ENCODE measurements at regions not wholly inside any gene's neighbourhood (a gene's known extent, or its start where the extent isn't known, plus 50 kb on each side); places are given as distances from the start of the nearest gene placed in this dataset.
A peak's percentile ranks its signal among the peaks of the same experiment; 100 is the strongest.

DNA sequence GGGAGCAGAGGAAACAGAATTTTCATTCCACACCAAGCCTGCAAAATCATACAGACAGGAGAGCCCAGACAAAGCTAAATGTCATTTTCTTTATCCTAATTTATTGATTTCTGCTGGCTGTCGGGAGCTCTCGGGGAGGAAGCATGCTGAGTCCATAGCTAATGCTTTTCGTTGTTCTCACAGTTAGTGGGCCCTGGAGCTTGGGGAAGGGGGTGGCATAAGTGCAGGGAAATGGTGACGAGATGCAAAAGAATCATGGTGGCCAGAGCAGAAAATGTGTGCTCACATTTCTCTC lies 202.4 kb downstream of the TOMM20 start:
- peak overlapping the region; percentile 22 for H3K9ac ChIP-seq (ENCODE audit: low read length)
- no peaks in the 10 kb centered on the region for H3K27me3 ChIP-seq (ENCODE audit: control insufficient read depth, insufficient read depth, low read length)
- H3K36me3 ChIP-seq (ENCODE audit: control insufficient read depth, insufficient read depth, low read length), result no peaks in the 10 kb centered on the region
- no peak overlapping the region for H3K4me3 ChIP-seq (ENCODE audit: low read length)
- peaks cover 34% of the 10 kb centered on the region for H3K4me1 ChIP-seq (ENCODE audit: control insufficient read depth, insufficient read depth, low read length)
- no peaks in the 10 kb centered on the region for H3K9me3 ChIP-seq (ENCODE audit: control insufficient read depth, low read length)

GRCh38 chr1:234925440-234926263 lies 203.0 kb downstream of the TOMM20 start:
- no peaks in the 10 kb centered on the region for H3K36me3 ChIP-seq (ENCODE audit: control insufficient read depth, insufficient read depth, low read length)
- peak overlapping the region; percentile 22 for H3K9ac ChIP-seq (ENCODE audit: low read length)
- H3K9me3 ChIP-seq (ENCODE audit: control insufficient read depth, low read length), result no peaks in the 10 kb centered on the region
- peaks cover 34% of the 10 kb centered on the region for H3K4me1 ChIP-seq (ENCODE audit: control insufficient read depth, insufficient read depth, low read length)
- no peak overlapping the region for H3K4me3 ChIP-seq (ENCODE audit: low read length)
- H3K27me3 ChIP-seq (ENCODE audit: control insufficient read depth, insufficient read depth, low read length), result no peaks in the 10 kb centered on the region

GRCh38 chr1:234924450-234925355 lies 203.9 kb downstream of the TOMM20 start:
- Histone ChIP-seq H3K9ac (ENCODE audit: low read length) (no peak overlapping the region), H3K27me3 (ENCODE audit: control insufficient read depth, insufficient read depth, low read length) (no peaks in the 10 kb centered on the region), H3K9me3 (ENCODE audit: control insufficient read depth, low read length) (no peaks in the 10 kb centered on the region), H3K4me3 (ENCODE audit: low read length) (no peak overlapping the region), H3K4me1 (ENCODE audit: control insufficient read depth, insufficient read depth, low read length) (peaks cover 35% of the 10 kb centered on the region), H3K36me3 (ENCODE audit: control insufficient read depth, insufficient read depth, low read length) (no peaks in the 10 kb centered on the region)

- Histone ChIP-seq H3K9ac (ENCODE audit: low read length) (no peak overlapping the region), H3K4me3 (ENCODE audit: low read length) (no peak overlapping the region), H3K9me3 (ENCODE audit: control insufficient read depth, low read length) (no peaks in the 10 kb centered on the region), H3K4me1 (ENCODE audit: control insufficient read depth, insufficient read depth, low read length) (peaks cover 45% of the 10 kb centered on the region), H3K27me3 (ENCODE audit: control insufficient read depth, insufficient read depth, low read length) (no peaks in the 10 kb centered on the region), H3K36me3 (ENCODE audit: control insufficient read depth, insufficient read depth, low read length) (no peaks in the 10 kb centered on the region)
These were observed 205.0 kb downstream of the TOMM20 start for GRCh38 chr1:234923626-234924025.

DNA sequence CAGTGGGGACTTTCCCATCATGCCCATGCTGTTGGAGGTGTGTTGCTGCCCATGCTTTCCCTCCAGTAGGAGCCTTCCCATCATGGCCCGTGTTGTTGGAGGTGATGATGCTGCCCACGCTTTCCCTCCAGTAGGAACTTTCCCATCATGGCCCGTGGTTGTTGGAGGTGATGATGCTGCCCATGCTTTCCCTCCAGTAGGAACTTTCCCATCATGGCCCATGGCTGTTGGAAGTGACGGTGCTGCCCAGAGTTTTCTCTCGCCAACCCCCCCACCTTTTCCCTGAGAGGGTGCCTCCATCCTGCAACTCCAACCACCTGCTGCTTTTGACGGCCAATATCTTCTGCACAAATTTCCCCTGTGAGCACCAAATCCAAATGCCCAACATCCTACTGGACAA lies 205.7 kb downstream of the TOMM20 start:
- Histone ChIP-seq H3K9me3 (ENCODE audit: control insufficient read depth, low read length) (no peaks in the 10 kb centered on the region), H3K27me3 (ENCODE audit: control insufficient read depth, insufficient read depth, low read length) (no peaks in the 10 kb centered on the region), H3K4me3 (ENCODE audit: low read length) (no peak overlapping the region), H3K4me1 (ENCODE audit: control insufficient read depth, insufficient read depth, low read length) (peaks cover 52% of the 10 kb centered on the region), H3K36me3 (ENCODE audit: control insufficient read depth, insufficient read depth, low read length) (no peaks in the 10 kb centered on the region), H3K9ac (ENCODE audit: low read length) (no peak overlapping the region)

- no peaks in the 10 kb centered on the region for H3K27me3 ChIP-seq (ENCODE audit: control insufficient read depth, insufficient read depth, low read length)
- no peak overlapping the region for H3K4me3 ChIP-seq (ENCODE audit: low read length)
- peaks cover 59% of the 10 kb centered on the region for H3K4me1 ChIP-seq (ENCODE audit: control insufficient read depth, insufficient read depth, low read length)
- no peaks in the 10 kb centered on the region for H3K36me3 ChIP-seq (ENCODE audit: control insufficient read depth, insufficient read depth, low read length)
- no peak overlapping the region for H3K9ac ChIP-seq (ENCODE audit: low read length)
- H3K9me3 ChIP-seq (ENCODE audit: control insufficient read depth, low read length), result no peaks in the 10 kb centered on the region
These were observed 207.2 kb downstream of the TOMM20 start for GRCh38 chr1:234921266-234922062.

DNA sequence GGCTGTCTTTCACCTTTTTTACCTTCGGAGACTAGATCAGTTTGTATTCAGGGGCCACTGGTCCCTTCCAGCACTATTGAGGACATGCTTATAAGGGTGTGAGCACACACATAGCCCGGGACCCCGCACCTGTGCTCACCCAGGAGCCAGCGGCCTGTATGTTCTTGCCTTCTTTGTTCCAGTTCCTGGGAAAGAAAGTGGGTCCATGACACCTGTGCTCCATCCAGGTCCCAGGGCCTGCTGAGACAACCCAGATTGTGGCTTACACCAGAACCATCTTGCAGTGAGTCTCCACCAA lies 207.8 kb downstream of the TOMM20 start:
- Histone ChIP-seq H3K9me3 (ENCODE audit: control insufficient read depth, low read length) (no peaks in the 10 kb centered on the region), H3K4me1 (ENCODE audit: control insufficient read depth, insufficient read depth, low read length) (peaks cover 59% of the 10 kb centered on the region), H3K36me3 (ENCODE audit: control insufficient read depth, insufficient read depth, low read length) (no peaks in the 10 kb centered on the region), H3K27me3 (ENCODE audit: control insufficient read depth, insufficient read depth, low read length) (no peaks in the 10 kb centered on the region), H3K4me3 (ENCODE audit: low read length) (no peak overlapping the region), H3K9ac (ENCODE audit: low read length) (no peak overlapping the region)

DNA sequence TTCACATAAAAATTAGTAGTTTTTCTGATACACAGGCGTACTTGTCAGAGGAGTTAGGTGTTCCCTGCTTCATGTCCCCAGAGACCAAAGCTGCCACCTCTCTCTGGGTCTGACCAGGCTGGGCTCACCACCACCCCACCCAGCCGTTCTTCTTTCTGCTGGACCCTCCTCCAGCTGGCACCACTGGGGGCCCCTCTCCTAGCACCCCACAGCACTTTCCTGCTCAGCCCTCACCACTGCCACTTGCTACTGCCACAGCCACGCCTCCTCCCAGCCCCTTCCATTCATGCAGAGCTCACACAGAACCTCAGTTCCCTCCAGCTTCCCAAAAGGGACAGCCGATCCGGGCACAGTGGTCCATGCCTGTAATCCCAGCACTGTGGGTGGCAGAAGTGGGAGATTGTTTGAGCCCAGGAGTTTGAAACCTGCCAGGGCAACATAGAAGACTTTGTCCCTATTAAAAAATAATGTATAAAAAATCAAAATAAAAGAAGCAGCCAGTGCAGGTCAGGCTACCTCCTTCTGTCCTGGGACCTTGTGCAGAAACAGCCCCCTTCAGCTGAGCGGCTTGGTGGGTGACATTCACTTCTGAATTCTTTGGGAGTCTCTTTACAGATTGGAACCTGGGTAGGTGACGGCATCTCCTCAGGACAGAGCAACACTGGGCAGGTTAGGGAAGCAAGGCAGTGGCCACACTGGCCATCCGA lies 208.3 kb downstream of the TOMM20 start:
- Histone ChIP-seq H3K27me3 (ENCODE audit: control insufficient read depth, insufficient read depth, low read length) (no peaks in the 10 kb centered on the region), H3K9ac (ENCODE audit: low read length) (no peak overlapping the region), H3K4me3 (ENCODE audit: low read length) (no peak overlapping the region), H3K36me3 (ENCODE audit: control insufficient read depth, insufficient read depth, low read length) (no peaks in the 10 kb centered on the region), H3K9me3 (ENCODE audit: control insufficient read depth, low read length) (no peaks in the 10 kb centered on the region), H3K4me1 (ENCODE audit: control insufficient read depth, insufficient read depth, low read length) (peaks cover 58% of the 10 kb centered on the region)

DNA sequence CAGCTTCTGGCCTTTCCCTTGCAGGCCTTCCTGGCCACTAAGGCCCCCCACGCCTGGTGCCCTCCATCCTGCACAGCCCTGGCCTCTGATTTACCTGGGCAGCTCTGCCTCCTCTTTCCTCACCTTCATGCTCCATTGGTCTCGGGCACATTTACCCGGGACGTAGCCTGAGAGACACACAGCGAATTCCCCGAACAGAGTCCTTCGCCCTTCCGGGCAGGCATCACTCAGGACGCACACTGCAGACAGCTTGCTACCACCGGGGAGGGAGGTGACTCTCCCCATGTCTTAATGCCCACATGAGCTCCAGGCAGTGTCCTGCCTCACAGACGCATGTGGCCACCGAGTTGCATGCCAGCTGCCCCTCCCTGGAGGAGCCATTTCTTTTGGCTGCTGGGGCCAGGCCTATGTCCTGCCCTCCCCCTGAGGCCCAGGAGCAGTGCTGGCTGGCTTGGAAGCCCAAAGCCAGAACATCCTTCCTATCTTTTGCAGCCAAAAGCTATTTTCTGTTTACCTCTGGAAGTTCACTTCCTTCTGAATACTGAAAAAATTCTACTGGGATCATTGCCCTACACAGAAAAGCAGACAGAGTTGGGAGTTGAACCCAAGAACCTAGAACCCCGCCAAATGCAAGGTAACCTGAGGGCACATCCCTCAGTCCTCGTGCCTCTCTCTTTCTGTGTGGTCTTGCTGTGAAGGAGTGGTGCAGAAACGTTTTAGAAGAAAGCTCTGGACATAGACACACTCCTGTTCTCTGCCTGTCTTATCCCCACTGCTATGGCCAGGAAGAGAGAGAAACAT lies 209.5 kb downstream of the TOMM20 start:
- H3K4me1 ChIP-seq (ENCODE audit: control insufficient read depth, insufficient read depth, low read length), result peaks cover 61% of the 10 kb centered on the region
- H3K4me3 ChIP-seq (ENCODE audit: low read length), result no peak overlapping the region
- no peaks in the 10 kb centered on the region for H3K9me3 ChIP-seq (ENCODE audit: control insufficient read depth, low read length)
- no peaks in the 10 kb centered on the region for H3K36me3 ChIP-seq (ENCODE audit: control insufficient read depth, insufficient read depth, low read length)
- peak overlapping the region; percentile 44 for H3K9ac ChIP-seq (ENCODE audit: low read length)
- no peaks in the 10 kb centered on the region for H3K27me3 ChIP-seq (ENCODE audit: control insufficient read depth, insufficient read depth, low read length)

DNA sequence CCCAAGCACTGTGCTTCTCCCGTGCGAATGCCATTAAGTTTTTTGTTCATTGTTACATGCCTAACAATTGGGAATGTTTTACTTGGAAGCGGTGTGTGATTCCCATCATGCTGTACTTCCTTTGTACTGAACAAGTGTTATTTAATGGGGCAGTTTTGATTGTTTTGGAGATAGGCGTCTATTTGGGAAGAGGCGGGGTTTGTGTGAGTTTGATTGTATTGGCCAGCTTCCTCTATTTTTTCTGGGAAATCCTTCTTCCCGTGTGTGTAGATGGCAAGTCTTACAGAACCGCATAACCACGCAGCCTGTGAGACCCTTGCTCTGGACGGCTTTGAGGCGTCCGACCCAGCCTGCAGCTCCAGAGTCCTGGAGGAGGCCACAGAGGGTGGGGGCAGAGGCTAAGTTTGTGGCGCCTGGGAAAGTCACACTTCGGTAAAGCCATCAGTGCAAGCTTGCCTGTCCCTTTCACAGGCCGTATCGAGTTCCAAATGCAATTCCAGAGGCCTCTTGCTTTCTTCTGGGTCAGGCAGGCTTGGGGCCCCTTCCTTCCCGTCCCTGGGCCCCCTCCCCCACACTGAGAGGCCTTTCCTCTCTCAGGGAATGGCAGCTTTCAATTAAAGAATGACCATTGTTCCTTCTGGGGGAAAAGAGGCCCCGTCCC lies 210.3 kb downstream of the TOMM20 start:
- Histone ChIP-seq H3K9ac (ENCODE audit: low read length) (peak overlapping the region; percentile 44), H3K36me3 (ENCODE audit: control insufficient read depth, insufficient read depth, low read length) (no peaks in the 10 kb centered on the region), H3K9me3 (ENCODE audit: control insufficient read depth, low read length) (no peaks in the 10 kb centered on the region), H3K4me1 (ENCODE audit: control insufficient read depth, insufficient read depth, low read length) (peaks cover 63% of the 10 kb centered on the region), H3K27me3 (ENCODE audit: control insufficient read depth, insufficient read depth, low read length) (no peaks in the 10 kb centered on the region), H3K4me3 (ENCODE audit: low read length) (no peak overlapping the region)
